Epithelial cell of esophagus (primary cell): ENCODE measurements at regions not wholly inside any gene's neighbourhood (a gene's known extent, or its start where the extent isn't known, plus 50 kb on each side); places are given as distances from the start of the nearest gene placed in this dataset.
"Not testable (repeated sequence)": the region's sequence is repeated elsewhere in the genome, so short reads cannot be mapped to it uniquely, and the experiment has no call there.

Experiments used
- DNase-seq: peaks from one replicate; pipeline ENCODE4 v3.0.0; 2010; ENCODE audit warnings: low read depth
- H3K4me3 ChIP-seq: 2 replicates; pipeline ENCODE4 v1.5.1; 2011; ENCODE audit warnings: mild to moderate bottlenecking, low read length, control low read depth
- CTCF ChIP-seq: IDR thresholded peaks from 2 replicates; pipeline ENCODE4 v1.5.1; 2011; ENCODE audit warnings: low read depth, mild to moderate bottlenecking, low read length, control low read depth, inconsistent platforms; ENCODE audit not compliant: insufficient read depth; ENCODE audit errors: missing control alignments

- no peak overlapping the region for H3K4me3 ChIP-seq
- no peak for TF ChIP-seq CTCF
- DNase-seq = no peak
Observed at GRCh38 chr1:108314815-108315214, 70.9 kb upstream of the NBPF4 start.

GRCh38 chr1:108316545-108316944 is 72.7 kb upstream of the NBPF4 start:
- TF ChIP-seq CTCF = peak; percentile 46
- no peak overlapping the region for H3K4me3 ChIP-seq
- peak; percentile 29 for DNase-seq

DNA sequence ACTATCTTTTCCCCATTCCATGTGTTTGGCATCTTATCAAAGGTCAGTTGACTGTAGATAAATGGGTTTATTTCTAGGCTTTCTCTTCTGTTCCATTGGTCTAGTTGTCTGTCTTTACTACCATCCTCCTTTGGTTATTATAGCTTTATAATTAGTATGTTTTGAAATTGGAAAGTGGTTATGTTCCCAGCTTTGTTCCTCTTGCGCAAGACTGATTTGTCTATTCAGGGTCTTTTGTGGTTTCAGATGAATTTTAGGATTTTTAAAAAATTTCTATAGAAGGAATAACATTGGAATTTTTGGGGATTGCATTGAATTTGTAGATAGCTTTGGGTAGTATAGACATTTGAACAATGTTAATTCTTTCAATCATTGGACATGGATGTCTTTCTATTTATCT is 77.0 kb upstream of the NBPF4 start:
- no peak for DNase-seq
- no peak overlapping the region for H3K4me3 ChIP-seq
- no peak for TF ChIP-seq CTCF

- H3K4me3 ChIP-seq, DNase-seq: not testable (repeated sequence)
Observed at GRCh38 chr1:108325338-108325737, 81.5 kb upstream of the NBPF4 start.

- DNase-seq = no peak
- H3K4me3 ChIP-seq = no peak overlapping the region
- TF ChIP-seq CTCF = no peak
Observed at GRCh38 chr1:108327534-108328466, 83.9 kb upstream of the NBPF4 start.

- no peak overlapping the region for H3K4me3 ChIP-seq
- TF ChIP-seq CTCF = no peak
- DNase-seq = peak; percentile 3
Observed at GRCh38 chr1:108345776-108346531, 102.1 kb upstream of the NBPF4 start.

GRCh38 chr1:108357802-108358201 is 92.3 kb upstream of the NBPF6 start:
- DNase-seq = no peak
- TF ChIP-seq CTCF = no peak
- no peak overlapping the region for H3K4me3 ChIP-seq

DNA sequence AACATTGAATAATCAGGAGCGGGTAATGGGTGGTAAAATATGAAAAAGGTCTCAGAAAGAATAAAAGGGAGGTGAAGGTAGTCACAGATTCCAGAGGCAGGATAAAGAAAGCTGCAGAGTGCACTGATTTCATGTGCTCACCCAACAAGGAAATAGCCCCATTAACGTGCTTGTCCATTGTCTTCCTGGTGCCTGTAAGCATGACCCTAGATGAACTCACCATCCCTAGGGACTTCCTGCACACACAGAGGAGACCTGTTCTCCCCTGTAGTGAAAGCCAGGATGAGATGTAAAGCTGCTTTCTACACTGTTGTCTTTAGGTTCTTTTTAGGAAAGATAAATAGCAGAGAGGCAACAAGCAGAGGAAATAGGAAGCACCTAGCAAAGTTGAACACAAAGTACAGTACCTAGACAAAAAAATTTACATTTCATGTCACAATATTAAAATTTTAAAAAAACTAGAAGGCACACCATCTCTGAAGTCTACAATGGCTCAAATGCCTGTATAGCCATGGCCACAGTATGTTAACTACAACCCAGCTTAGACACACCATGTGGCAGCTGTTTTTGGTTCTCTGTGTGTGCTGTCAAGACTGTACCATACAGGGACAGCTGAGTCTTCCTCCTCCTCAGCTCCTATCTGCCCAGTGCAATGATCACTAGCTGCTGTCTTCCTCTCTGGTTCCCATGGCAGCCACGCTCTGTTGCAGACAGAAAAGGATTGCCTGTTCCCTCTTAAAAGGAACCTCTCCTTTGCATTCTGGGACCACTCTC is 69.9 kb upstream of the NBPF6 start:
- not testable (repeated sequence) for DNase-seq, H3K4me3 ChIP-seq
